Vagina (tissue), 2 donors: ENCODE measurements at regions not wholly inside any gene's neighbourhood (a gene's known extent, or its start where the extent isn't known, plus 50 kb on each side); places are given as distances from the start of the nearest gene placed in this dataset.

Experiments used
- DNase-seq, 2 donors: peaks; one replicate each; pipeline ENCODE4 v3.0.0-alpha.2; 2017; ENCODE audit errors: extremely low spot score in 2 of 2
- H3K27ac ChIP-seq: fragments of 200-600 bp; sonication (generic); one replicate; pipeline ENCODE4 v1.5.1; 2019
- H3K27me3 ChIP-seq: fragments of 200-600 bp; sonication (generic); one replicate; pipeline ENCODE4 v1.5.1; 2019
- H3K36me3 ChIP-seq, 2 donors: fragments of 200-600 bp; sonication (generic); one replicate each; pipeline ENCODE4 v1.5.1; 2017 to 2019
- H3K4me1 ChIP-seq: fragments of 200-600 bp; sonication (generic); one replicate; pipeline ENCODE4 v1.5.1; 2019
- H3K4me3 ChIP-seq, 2 donors: fragments of 200-600 bp; sonication (generic); 1 replicate in 1 of 2; 2 replicates in 1 of 2; pipeline ENCODE4 v1.5.1; 2016 to 2019
- H3K9me3 ChIP-seq: fragments of 200-600 bp; sonication (generic); one replicate; pipeline ENCODE4 v1.5.1; 2019
- POLR2A ChIP-seq, 2 donors: fragments of 450-650 bp; IDR thresholded peaks; one replicate each; pipeline ENCODE4 v1.6.1; 2017; ENCODE audit warnings: antibody characterized with exemption in 2 of 2, mild to moderate bottlenecking in 2 of 2, moderate library complexity in 2 of 2
- POLR2AphosphoS5 ChIP-seq, 2 donors: sonication (generic); formaldehyde crosslinking; IDR thresholded peaks; one replicate each; pipeline ENCODE4 v1.9.0; 2017; ENCODE audit warnings: antibody characterized with exemption in 2 of 2, mild to moderate bottlenecking in 2 of 2, low read depth in 1 of 2; ENCODE audit not compliant: insufficient read depth in 1 of 2
- intact Hi-C: fragments of 100-400 bp; cut with DNase I; formaldehyde crosslinking; loops from one replicate; pipeline ENCODE4 v1.15.1; 2023
- TF ChIP-seq, protein P1 (sequence below), 3 experiments: fragments of 450-650 bp in 2 of 3; fragments of 200-600 bp in 1 of 3; sonication (generic) in 1 of 3; IDR thresholded peaks; one replicate each; pipeline ENCODE4 v1.5.1; 2017 to 2019; ENCODE audit warnings: antibody characterized with exemption in 3 of 3, mild to moderate bottlenecking in 2 of 3, moderate library complexity in 2 of 3

- Histone ChIP-seq H3K27ac (no peak overlapping the region), H3K27me3 (no peaks in the 10 kb centered on the region), H3K9me3 (no peaks in the 10 kb centered on the region), H3K4me1 (no peaks in the 10 kb centered on the region), H3K36me3 (no peaks in the 10 kb centered on the region), H3K4me3 (no peak overlapping the region)
- TF ChIP-seq POLR2AphosphoS5 (IDR thresholded peaks at IDR 0.05; ENCODE audit: insufficient read depth in 1 of 2, low read depth in 1 of 2) (no peak), POLR2A (IDR thresholded peaks at IDR 0.05) (no peak)
- TF ChIP-seq, protein P1, sequence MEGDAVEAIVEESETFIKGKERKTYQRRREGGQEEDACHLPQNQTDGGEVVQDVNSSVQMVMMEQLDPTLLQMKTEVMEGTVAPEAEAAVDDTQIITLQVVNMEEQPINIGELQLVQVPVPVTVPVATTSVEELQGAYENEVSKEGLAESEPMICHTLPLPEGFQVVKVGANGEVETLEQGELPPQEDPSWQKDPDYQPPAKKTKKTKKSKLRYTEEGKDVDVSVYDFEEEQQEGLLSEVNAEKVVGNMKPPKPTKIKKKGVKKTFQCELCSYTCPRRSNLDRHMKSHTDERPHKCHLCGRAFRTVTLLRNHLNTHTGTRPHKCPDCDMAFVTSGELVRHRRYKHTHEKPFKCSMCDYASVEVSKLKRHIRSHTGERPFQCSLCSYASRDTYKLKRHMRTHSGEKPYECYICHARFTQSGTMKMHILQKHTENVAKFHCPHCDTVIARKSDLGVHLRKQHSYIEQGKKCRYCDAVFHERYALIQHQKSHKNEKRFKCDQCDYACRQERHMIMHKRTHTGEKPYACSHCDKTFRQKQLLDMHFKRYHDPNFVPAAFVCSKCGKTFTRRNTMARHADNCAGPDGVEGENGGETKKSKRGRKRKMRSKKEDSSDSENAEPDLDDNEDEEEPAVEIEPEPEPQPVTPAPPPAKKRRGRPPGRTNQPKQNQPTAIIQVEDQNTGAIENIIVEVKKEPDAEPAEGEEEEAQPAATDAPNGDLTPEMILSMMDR (IDR thresholded peaks at IDR 0.05), result no peak
- DNase-seq, result no peak
- intact Hi-C loops, result no loop called here
These were observed 873.8 kb downstream of the SUCLG1 start for GRCh38 chr2:83585250-83585649.

DNA sequence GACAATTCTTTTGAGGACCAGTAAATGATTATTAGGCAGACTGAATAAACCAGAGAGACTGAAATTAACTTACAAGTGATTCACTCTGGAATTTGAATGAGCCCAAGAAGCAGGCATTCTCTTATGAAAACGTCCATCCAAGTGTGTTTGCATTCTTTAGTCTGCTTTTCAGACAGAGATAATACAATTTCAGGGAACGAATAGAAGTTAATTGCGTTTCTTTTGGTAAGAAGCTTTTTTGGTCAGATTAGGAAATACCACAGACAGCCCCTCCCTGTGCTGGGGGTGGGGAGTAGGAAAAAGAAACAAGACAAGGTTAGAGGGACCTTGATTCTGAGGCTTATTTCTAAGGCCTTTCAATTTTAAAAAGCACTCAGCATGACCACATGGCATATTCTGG is 874.4 kb downstream of the SUCLG1 start:
- no peak for TF ChIP-seq POLR2AphosphoS5 (IDR thresholded peaks at IDR 0.05; ENCODE audit: insufficient read depth in 1 of 2, low read depth in 1 of 2)
- TF ChIP-seq POLR2A (IDR thresholded peaks at IDR 0.05), result no peak
- TF ChIP-seq, protein P1 (IDR thresholded peaks at IDR 0.05), result no peak
- H3K4me3 ChIP-seq, result no peak overlapping the region
- H3K27me3 ChIP-seq, result no peaks in the 10 kb centered on the region
- no peak overlapping the region for H3K27ac ChIP-seq
- no peaks in the 10 kb centered on the region for H3K9me3 ChIP-seq
- DNase-seq, result no peak
- H3K4me1 ChIP-seq, result no peaks in the 10 kb centered on the region
- no peaks in the 10 kb centered on the region for H3K36me3 ChIP-seq
- intact Hi-C loops, result no loop called here

DNA sequence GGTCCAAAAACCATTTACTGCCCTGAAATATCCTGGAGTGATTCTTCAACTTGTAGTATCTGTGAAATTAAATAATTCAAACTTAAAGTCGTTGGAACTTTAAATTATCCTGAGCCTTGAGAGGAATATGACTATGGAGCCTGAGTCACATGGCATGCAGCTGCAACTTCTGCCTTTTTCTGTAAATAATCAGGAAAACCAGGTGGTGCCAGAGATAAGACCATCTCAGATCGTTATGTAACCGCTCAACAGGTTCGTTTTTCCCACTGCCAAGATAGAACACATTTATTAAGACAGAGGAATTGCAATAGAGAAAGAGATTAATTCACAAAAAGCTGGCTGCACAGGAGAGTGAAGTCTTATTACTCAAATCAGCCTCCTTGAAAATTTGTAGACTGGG is 876.5 kb downstream of the SUCLG1 start:
- intact Hi-C loops, result no loop called here
- no peaks in the 10 kb centered on the region for H3K36me3 ChIP-seq

GRCh38 chr2:83579507-83579906 is 879.6 kb downstream of the SUCLG1 start:
- H3K27me3 ChIP-seq, result no peaks in the 10 kb centered on the region
- TF ChIP-seq POLR2AphosphoS5 (IDR thresholded peaks at IDR 0.05; ENCODE audit: insufficient read depth in 1 of 2, low read depth in 1 of 2), result no peak
- TF ChIP-seq, protein P1 (IDR thresholded peaks at IDR 0.05), result no peak
- TF ChIP-seq POLR2A (IDR thresholded peaks at IDR 0.05), result no peak
- intact Hi-C loops, result no loop called here
- no peaks in the 10 kb centered on the region for H3K4me1 ChIP-seq
- DNase-seq, result no peak
- H3K36me3 ChIP-seq, result no peaks in the 10 kb centered on the region
- H3K27ac ChIP-seq, result no peak overlapping the region
- no peak overlapping the region for H3K4me3 ChIP-seq
- H3K9me3 ChIP-seq, result no peaks in the 10 kb centered on the region

More for the DNA sequence above, 876.5 kb downstream of the SUCLG1 start:
- H3K27ac ChIP-seq, result no peak overlapping the region
- no peaks in the 10 kb centered on the region for H3K9me3 ChIP-seq
- no peak for DNase-seq
- TF ChIP-seq POLR2AphosphoS5 (IDR thresholded peaks at IDR 0.05; ENCODE audit: insufficient read depth in 1 of 2, low read depth in 1 of 2) (no peak), POLR2A (IDR thresholded peaks at IDR 0.05) (no peak)
- TF ChIP-seq, protein P1 (IDR thresholded peaks at IDR 0.05), result no peak
- H3K4me3 ChIP-seq, result no peak overlapping the region
- H3K4me1 ChIP-seq, result no peaks in the 10 kb centered on the region
- no peaks in the 10 kb centered on the region for H3K27me3 ChIP-seq

DNA sequence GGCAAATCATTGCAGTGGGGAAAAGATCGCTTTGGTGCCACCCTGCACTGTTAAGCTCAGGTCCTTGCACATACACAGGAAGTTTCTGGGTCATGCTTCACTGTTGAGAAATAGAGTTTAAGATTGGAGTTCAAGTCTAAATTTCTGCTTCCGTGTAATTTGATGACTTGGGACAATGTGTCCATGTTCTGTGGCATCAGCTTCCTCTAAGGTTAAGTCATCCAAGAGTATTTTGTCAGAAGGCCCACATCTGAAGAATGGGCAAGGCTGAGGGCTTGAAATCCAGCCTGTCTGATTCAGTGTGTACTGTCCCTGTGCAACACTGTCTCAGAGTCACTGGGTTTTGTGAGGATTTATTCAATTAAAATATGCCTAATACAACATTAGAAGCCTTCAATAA is 880.7 kb downstream of the SUCLG1 start:
- no peaks in the 10 kb centered on the region for H3K4me1 ChIP-seq
- H3K36me3 ChIP-seq, result no peaks in the 10 kb centered on the region
- H3K27me3 ChIP-seq, result no peaks in the 10 kb centered on the region
- TF ChIP-seq POLR2AphosphoS5 (IDR thresholded peaks at IDR 0.05; ENCODE audit: insufficient read depth in 1 of 2, low read depth in 1 of 2), result no peak
- TF ChIP-seq POLR2A (IDR thresholded peaks at IDR 0.05), result no peak
- TF ChIP-seq, protein P1 (IDR thresholded peaks at IDR 0.05), result no peak
- no peak for DNase-seq
- no peaks in the 10 kb centered on the region for H3K9me3 ChIP-seq
- H3K4me3 ChIP-seq, result no peak overlapping the region
- no peak overlapping the region for H3K27ac ChIP-seq
- intact Hi-C loops, result no loop called here
